ENCODE measurements at regions not wholly inside any gene's neighbourhood (a gene's known extent, or its start where the extent isn't known, plus 50 kb on each side); places are given as distances from the start of the nearest gene placed in this dataset.

DNA sequence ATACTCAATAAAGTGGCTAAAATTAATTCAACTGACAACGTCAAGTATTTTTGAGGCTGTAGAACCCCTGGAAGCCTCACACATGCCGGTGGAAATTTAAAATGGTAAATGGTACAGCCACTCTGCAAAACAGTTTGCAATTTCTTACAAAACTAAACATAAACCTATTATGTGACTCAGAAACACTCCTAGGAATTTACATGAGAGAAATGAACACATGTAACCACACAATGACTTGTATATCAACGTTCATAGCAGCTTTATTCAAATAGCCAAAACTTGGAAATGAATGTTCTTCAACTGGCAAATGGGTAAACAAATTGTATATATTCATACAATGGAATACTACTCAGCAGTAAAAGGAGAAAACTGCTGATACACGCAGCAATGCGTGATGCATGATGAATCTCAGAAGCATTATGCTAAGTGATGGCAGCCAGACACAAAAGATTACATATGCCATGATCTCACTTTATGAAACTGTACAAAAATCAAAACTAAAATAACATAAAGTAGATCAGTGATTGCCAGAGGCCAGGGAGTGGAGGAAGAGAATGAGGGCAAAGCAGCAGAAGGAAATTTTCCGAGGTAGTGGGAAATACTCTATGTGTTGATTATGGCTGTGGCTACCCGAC lies 112.5 kb downstream of the FAM50B start:
- Histone ChIP-seq H3K36me3 (ENCODE audit: insufficient read depth, low read length) (no peaks in the 10 kb centered on the region), H3K4me3 (ENCODE audit: low read length, poor library complexity, severe bottlenecking) (no peak overlapping the region), H3K4me1 (ENCODE audit: insufficient read depth, low read length, poor library complexity, severe bottlenecking) (no peaks in the 10 kb centered on the region), H3K79me2 (ENCODE audit: insufficient read depth, low read length) (no peaks in the 10 kb centered on the region), H2AFZ (ENCODE audit: low read length) (no peak overlapping the region), H4K20me1 (ENCODE audit: insufficient read depth, low read length, poor library complexity, severe bottlenecking) (no peaks in the 10 kb centered on the region), H3K4me2 (ENCODE audit: low read depth, low read length, poor library complexity, severe bottlenecking) (no peak overlapping the region), H3K9me3 (ENCODE audit: insufficient read depth, low read depth, low read length) (no peaks in the 10 kb centered on the region), H3K27me3 (ENCODE audit: insufficient read depth, low read length, poor library complexity, severe bottlenecking) (no peaks in the 10 kb centered on the region), H3K9me2 (replicated peaks; ENCODE audit: low read depth, low read length) (no peaks in the 10 kb centered on the region), H3K9ac (ENCODE audit: low read depth, low read length, poor library complexity, severe bottlenecking) (no peak overlapping the region), H3F3A (ENCODE audit: low read depth) (no peaks in the 10 kb centered on the region)
- no peak for TF ChIP-seq EZH2phosphoT487 (IDR thresholded peaks at IDR 0.05; ENCODE audit: borderline replicate concordance)
- TF ChIP-seq CTCF (conservative IDR thresholded peaks at IDR 0.05; ENCODE audit: low read length), result no peak

- Histone ChIP-seq H3K9ac (ENCODE audit: low read depth, low read length, poor library complexity, severe bottlenecking) (no peak overlapping the region), H3K79me2 (ENCODE audit: insufficient read depth, low read length) (no peaks in the 10 kb centered on the region), H3K9me3 (ENCODE audit: insufficient read depth, low read depth, low read length) (no peaks in the 10 kb centered on the region), H3K4me3 (ENCODE audit: low read length, poor library complexity, severe bottlenecking) (no peak overlapping the region), H2AFZ (ENCODE audit: low read length) (no peak overlapping the region), H3K9me2 (replicated peaks; ENCODE audit: low read depth, low read length) (no peaks in the 10 kb centered on the region), H3K4me2 (ENCODE audit: low read depth, low read length, poor library complexity, severe bottlenecking) (no peak overlapping the region), H3K4me1 (ENCODE audit: insufficient read depth, low read length, poor library complexity, severe bottlenecking) (no peaks in the 10 kb centered on the region), H3K36me3 (ENCODE audit: insufficient read depth, low read length) (no peaks in the 10 kb centered on the region), H3K27me3 (ENCODE audit: insufficient read depth, low read length, poor library complexity, severe bottlenecking) (no peaks in the 10 kb centered on the region), H3F3A (ENCODE audit: low read depth) (no peaks in the 10 kb centered on the region), H4K20me1 (ENCODE audit: insufficient read depth, low read length, poor library complexity, severe bottlenecking) (no peaks in the 10 kb centered on the region)
- TF ChIP-seq CTCF (conservative IDR thresholded peaks at IDR 0.05; ENCODE audit: low read length), result no peak
These were observed 113.4 kb downstream of the FAM50B start for GRCh38 chr6:3962291-3963280.

- no peak for TF ChIP-seq CTCF (conservative IDR thresholded peaks at IDR 0.05; ENCODE audit: low read length)
- TF ChIP-seq EZH2phosphoT487 (IDR thresholded peaks at IDR 0.05; ENCODE audit: borderline replicate concordance), result no peak
- no peak overlapping the region for H2AFZ ChIP-seq (ENCODE audit: low read length)
- no peaks in the 10 kb centered on the region for H3K9me2 ChIP-seq (replicated peaks; ENCODE audit: low read depth, low read length)
- no peaks in the 10 kb centered on the region for H3K27me3 ChIP-seq (ENCODE audit: insufficient read depth, low read length, poor library complexity, severe bottlenecking)
- H3K4me3 ChIP-seq (ENCODE audit: low read length, poor library complexity, severe bottlenecking), result no peak overlapping the region
- no peaks in the 10 kb centered on the region for H3K79me2 ChIP-seq (ENCODE audit: insufficient read depth, low read length)
- no peaks in the 10 kb centered on the region for H3F3A ChIP-seq (ENCODE audit: low read depth)
- no peaks in the 10 kb centered on the region for H3K9me3 ChIP-seq (ENCODE audit: insufficient read depth, low read depth, low read length)
- no peaks in the 10 kb centered on the region for H3K4me1 ChIP-seq (ENCODE audit: insufficient read depth, low read length, poor library complexity, severe bottlenecking)
- no peak overlapping the region for H3K9ac ChIP-seq (ENCODE audit: low read depth, low read length, poor library complexity, severe bottlenecking)
- H4K20me1 ChIP-seq (ENCODE audit: insufficient read depth, low read length, poor library complexity, severe bottlenecking), result no peaks in the 10 kb centered on the region
- no peaks in the 10 kb centered on the region for H3K36me3 ChIP-seq (ENCODE audit: insufficient read depth, low read length)
- H3K4me2 ChIP-seq (ENCODE audit: low read depth, low read length, poor library complexity, severe bottlenecking), result no peak overlapping the region
These were observed 114.3 kb downstream of the FAM50B start for GRCh38 chr6:3963426-3963825.
